Activated T-helper 2 cell treated with anti-CD3 and anti-CD28 coated beads, Interferon-gamma antibody, Interleukin-2, Interleukin-4, amounts not matched to agents 10 μg/mL and 5 μg/mL and 100 μg/mL, durations not matched to agents 14 hours and 24 hours and 36 hours (primary cell): ENCODE measurements at regions not wholly inside any gene's neighbourhood (a gene's known extent, or its start where the extent isn't known, plus 50 kb on each side); places are given as distances from the start of the nearest gene placed in this dataset.

Experiments
- DNase-seq: peaks from one replicate; pipeline ENCODE4 v3.0.0; 2021; ENCODE audit warnings: low spot score
- H3K27ac Mint-ChIP-seq: one replicate; pipeline ENCODE4 v1.8.0; 2021; ENCODE audit warnings: mixed read lengths
- H3K27me3 Mint-ChIP-seq: one replicate; pipeline ENCODE4 v1.8.0; 2021; ENCODE audit warnings: low read depth, mixed read lengths
- H3K36me3 Mint-ChIP-seq: one replicate; pipeline ENCODE4 v1.8.0; 2021; ENCODE audit warnings: low read depth, mixed read lengths
- H3K4me1 Mint-ChIP-seq: one replicate; pipeline ENCODE4 v1.8.0; 2021; ENCODE audit warnings: low read depth, mixed read lengths
- H3K4me3 Mint-ChIP-seq: one replicate; pipeline ENCODE4 v1.8.0; 2021; ENCODE audit warnings: low read depth, mild to moderate bottlenecking, moderate library complexity, mixed read lengths
- H3K9me3 Mint-ChIP-seq: one replicate; pipeline ENCODE4 v1.8.0; 2021; ENCODE audit warnings: mixed read lengths
- intact Hi-C: fragments of 100-400 bp; cut with micrococcal nuclease; formaldehyde crosslinking; loops from one replicate; pipeline ENCODE4 v1.15.1; 2023

GRCh38 chr2:120959426-120959825 lies 223.8 kb downstream of the GLI2 start:
- Mint-ChIP-seq H3K36me3 (no peaks in the 10 kb centered on the region), H3K4me3 (no peak overlapping the region), H3K9me3 (no peaks in the 10 kb centered on the region), H3K27ac (no peak overlapping the region), H3K4me1 (no peaks in the 10 kb centered on the region), H3K27me3 (no peaks in the 10 kb centered on the region)
- DNase-seq = no peak
- intact Hi-C loops = no loop called here

GRCh38 chr2:120960770-120961366 lies 225.2 kb downstream of the GLI2 start:
- Mint-ChIP-seq H3K27ac (no peak overlapping the region), H3K36me3 (no peaks in the 10 kb centered on the region), H3K9me3 (no peaks in the 10 kb centered on the region), H3K4me3 (no peak overlapping the region), H3K27me3 (no peaks in the 10 kb centered on the region), H3K4me1 (no peaks in the 10 kb centered on the region)
- no peak for DNase-seq
- intact Hi-C loops = no loop called here

GRCh38 chr2:120961396-120961795 lies 225.7 kb downstream of the GLI2 start:
- no peaks in the 10 kb centered on the region for H3K36me3 Mint-ChIP-seq
- no peak overlapping the region for H3K27ac Mint-ChIP-seq
- no peaks in the 10 kb centered on the region for H3K27me3 Mint-ChIP-seq
- no peaks in the 10 kb centered on the region for H3K9me3 Mint-ChIP-seq
- no peaks in the 10 kb centered on the region for H3K4me1 Mint-ChIP-seq
- no peak overlapping the region for H3K4me3 Mint-ChIP-seq
- DNase-seq = no peak
- intact Hi-C loops = no loop called here

GRCh38 chr2:120963997-120964705 lies 228.5 kb downstream of the GLI2 start:
- H3K4me1 Mint-ChIP-seq = no peaks in the 10 kb centered on the region
- no peaks in the 10 kb centered on the region for H3K9me3 Mint-ChIP-seq
- no peak for DNase-seq
- H3K27me3 Mint-ChIP-seq = no peaks in the 10 kb centered on the region
- H3K4me3 Mint-ChIP-seq = no peak overlapping the region
- intact Hi-C loops = no loop called here
- H3K36me3 Mint-ChIP-seq = no peaks in the 10 kb centered on the region
- no peak overlapping the region for H3K27ac Mint-ChIP-seq

GRCh38 chr2:120964819-120965218 lies 229.2 kb downstream of the GLI2 start:
- intact Hi-C loops = no loop called here
- no peak for DNase-seq
- H3K36me3 Mint-ChIP-seq = no peaks in the 10 kb centered on the region
- H3K4me1 Mint-ChIP-seq = no peaks in the 10 kb centered on the region
- no peaks in the 10 kb centered on the region for H3K9me3 Mint-ChIP-seq
- H3K27ac Mint-ChIP-seq = no peak overlapping the region
- no peaks in the 10 kb centered on the region for H3K27me3 Mint-ChIP-seq
- no peak overlapping the region for H3K4me3 Mint-ChIP-seq

GRCh38 chr2:120966510-120967254 lies 231.0 kb downstream of the GLI2 start:
- Mint-ChIP-seq H3K36me3 (no peaks in the 10 kb centered on the region), H3K9me3 (no peaks in the 10 kb centered on the region), H3K27ac (no peak overlapping the region), H3K27me3 (no peaks in the 10 kb centered on the region), H3K4me1 (no peaks in the 10 kb centered on the region), H3K4me3 (no peak overlapping the region)
- intact Hi-C loops = no loop called here
- DNase-seq = no peak

GRCh38 chr2:120968307-120969015 lies 232.8 kb downstream of the GLI2 start:
- H3K27ac Mint-ChIP-seq = no peak overlapping the region
- H3K4me3 Mint-ChIP-seq = no peak overlapping the region
- H3K36me3 Mint-ChIP-seq = no peaks in the 10 kb centered on the region
- no peak for DNase-seq
- intact Hi-C loops = no loop called here
- H3K4me1 Mint-ChIP-seq = no peaks in the 10 kb centered on the region
- no peaks in the 10 kb centered on the region for H3K27me3 Mint-ChIP-seq
- H3K9me3 Mint-ChIP-seq = no peaks in the 10 kb centered on the region

GRCh38 chr2:120969613-120970355 lies 234.1 kb downstream of the GLI2 start:
- no peaks in the 10 kb centered on the region for H3K36me3 Mint-ChIP-seq
- H3K9me3 Mint-ChIP-seq = no peaks in the 10 kb centered on the region
- H3K27me3 Mint-ChIP-seq = no peaks in the 10 kb centered on the region
- intact Hi-C loops = no loop called here
- no peak overlapping the region for H3K27ac Mint-ChIP-seq
- no peaks in the 10 kb centered on the region for H3K4me1 Mint-ChIP-seq
- DNase-seq = no peak
- H3K4me3 Mint-ChIP-seq = no peak overlapping the region

GRCh38 chr2:120971866-120972265 lies 236.2 kb downstream of the GLI2 start:
- H3K27ac Mint-ChIP-seq = no peak overlapping the region
- H3K4me3 Mint-ChIP-seq = no peak overlapping the region
- no peak for DNase-seq
- no peaks in the 10 kb centered on the region for H3K9me3 Mint-ChIP-seq
- intact Hi-C loops = no loop called here
- no peaks in the 10 kb centered on the region for H3K36me3 Mint-ChIP-seq
- H3K27me3 Mint-ChIP-seq = no peaks in the 10 kb centered on the region
- no peaks in the 10 kb centered on the region for H3K4me1 Mint-ChIP-seq

GRCh38 chr2:120972286-120972685 lies 236.6 kb downstream of the GLI2 start:
- Mint-ChIP-seq H3K4me3 (no peak overlapping the region), H3K27me3 (no peaks in the 10 kb centered on the region), H3K36me3 (no peaks in the 10 kb centered on the region), H3K9me3 (no peaks in the 10 kb centered on the region), H3K27ac (no peak overlapping the region), H3K4me1 (no peaks in the 10 kb centered on the region)
- no peak for DNase-seq
- intact Hi-C loops = no loop called here

- Mint-ChIP-seq H3K36me3 (no peaks in the 10 kb centered on the region), H3K4me3 (no peak overlapping the region), H3K9me3 (no peaks in the 10 kb centered on the region), H3K4me1 (no peaks in the 10 kb centered on the region), H3K27ac (no peak overlapping the region), H3K27me3 (no peaks in the 10 kb centered on the region)
- DNase-seq = no peak
- intact Hi-C loops = no loop called here
Observed at GRCh38 chr2:120973196-120973595, 237.5 kb downstream of the GLI2 start.

GRCh38 chr2:120974950-120975349 lies 239.3 kb downstream of the GLI2 start:
- no peak for DNase-seq
- no peaks in the 10 kb centered on the region for H3K9me3 Mint-ChIP-seq
- H3K4me1 Mint-ChIP-seq = no peaks in the 10 kb centered on the region
- H3K36me3 Mint-ChIP-seq = no peaks in the 10 kb centered on the region
- no peaks in the 10 kb centered on the region for H3K27me3 Mint-ChIP-seq
- H3K4me3 Mint-ChIP-seq = no peak overlapping the region
- intact Hi-C loops = no loop called here
- no peak overlapping the region for H3K27ac Mint-ChIP-seq
